CD4-positive, alpha-beta T cell treated with Interleukin-15 for 4 hours (primary cell): ENCODE measurements at regions not wholly inside any gene's neighbourhood (a gene's known extent, or its start where the extent isn't known, plus 50 kb on each side); places are given as distances from the start of the nearest gene placed in this dataset.
"Not testable (repeated sequence)": the region's sequence is repeated elsewhere in the genome, so short reads cannot be mapped to it uniquely, and the experiment has no call there.

Source experiments
- DNase-seq: peaks from one replicate; pipeline ENCODE4 v3.0.0-alpha.2; 2020; ENCODE audit warnings: low spot score

- no peak for DNase-seq
Observed at GRCh38 chr3:135636596-135636995, 328.9 kb upstream of the PPP2R3A start.

DNA sequence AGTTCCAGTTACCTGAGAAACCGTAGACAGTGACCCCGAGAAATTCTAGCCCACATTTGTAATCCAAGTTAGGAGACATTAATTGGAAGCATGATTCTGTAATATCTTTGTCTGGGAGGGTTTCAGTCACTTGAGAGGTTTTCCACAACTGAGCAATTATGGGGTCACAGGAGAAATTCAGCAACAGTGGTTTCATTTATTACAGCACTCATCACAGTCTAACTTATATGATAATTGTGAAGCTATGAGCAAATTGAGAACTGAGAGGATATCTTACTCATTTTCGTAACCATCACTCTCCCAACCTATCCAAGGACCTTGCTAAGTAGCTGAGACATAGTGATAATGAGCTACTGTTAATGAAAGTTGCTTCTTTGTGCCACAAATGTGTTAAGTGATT is 328.5 kb upstream of the PPP2R3A start:
- no peak for DNase-seq

DNA sequence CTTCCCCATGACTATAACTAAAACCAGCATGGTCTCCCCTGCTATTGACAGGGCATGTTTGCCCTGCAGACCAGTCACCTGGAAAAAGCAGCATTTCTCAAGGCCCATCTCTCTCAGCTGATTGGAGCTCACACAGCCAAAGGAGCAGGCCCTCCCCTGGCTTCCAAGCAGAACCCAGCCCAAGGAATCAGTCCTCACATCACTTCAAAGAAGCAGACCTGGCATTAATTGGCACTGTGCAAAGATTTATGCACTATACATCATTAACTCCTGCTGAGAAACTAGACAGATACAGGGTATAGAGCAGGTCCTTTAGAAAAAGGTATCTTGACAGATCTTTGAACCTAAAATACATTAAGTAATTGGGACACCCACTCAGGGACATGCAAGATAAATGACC is 323.8 kb upstream of the PPP2R3A start:
- DNase-seq: no peak

GRCh38 chr3:135645541-135645940 is 320.0 kb upstream of the PPP2R3A start:
- DNase-seq: no peak

DNA sequence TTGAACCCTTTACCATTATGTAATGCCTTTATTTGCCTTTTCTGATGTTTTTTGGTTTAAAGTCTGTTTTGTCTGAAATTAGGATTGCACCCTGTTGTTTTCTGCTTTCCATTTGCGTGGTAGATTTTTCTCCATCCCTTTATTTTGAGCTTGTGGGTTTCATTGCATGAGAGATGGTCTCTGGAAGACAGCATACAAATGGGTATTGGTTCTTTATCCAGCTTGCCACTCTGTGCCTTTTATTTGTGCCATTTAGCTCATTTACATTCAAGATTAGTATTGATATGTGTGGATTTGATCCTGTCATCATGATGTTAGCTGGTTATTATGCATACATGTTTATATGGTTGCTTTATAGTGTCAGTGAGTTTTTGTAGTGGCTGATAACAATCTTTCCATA is 318.7 kb upstream of the PPP2R3A start:
- DNase-seq: no peak

GRCh38 chr3:135649361-135649760 is 316.2 kb upstream of the PPP2R3A start:
- DNase-seq: no peak

- no peak for DNase-seq
Observed at GRCh38 chr3:135650309-135650708, 315.2 kb upstream of the PPP2R3A start.

DNA sequence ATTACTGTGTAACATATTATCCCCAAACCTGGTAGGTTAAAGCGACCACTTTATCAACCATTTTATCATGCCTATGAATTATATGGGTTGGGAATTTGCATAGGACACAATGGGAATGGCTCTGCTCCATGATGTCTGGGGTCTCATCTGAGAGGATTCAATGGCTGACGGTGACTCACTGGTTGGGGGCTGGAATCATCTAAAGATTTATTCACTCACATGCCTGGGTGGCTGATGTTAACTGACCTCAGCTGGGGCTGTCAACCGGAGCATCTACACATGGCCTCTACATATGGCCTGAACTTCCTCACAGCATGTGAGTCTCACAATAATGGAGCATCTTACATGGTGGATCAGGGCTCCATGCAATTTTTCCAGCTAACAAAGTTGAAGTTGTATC is 313.1 kb upstream of the PPP2R3A start:
- DNase-seq: no peak

DNA sequence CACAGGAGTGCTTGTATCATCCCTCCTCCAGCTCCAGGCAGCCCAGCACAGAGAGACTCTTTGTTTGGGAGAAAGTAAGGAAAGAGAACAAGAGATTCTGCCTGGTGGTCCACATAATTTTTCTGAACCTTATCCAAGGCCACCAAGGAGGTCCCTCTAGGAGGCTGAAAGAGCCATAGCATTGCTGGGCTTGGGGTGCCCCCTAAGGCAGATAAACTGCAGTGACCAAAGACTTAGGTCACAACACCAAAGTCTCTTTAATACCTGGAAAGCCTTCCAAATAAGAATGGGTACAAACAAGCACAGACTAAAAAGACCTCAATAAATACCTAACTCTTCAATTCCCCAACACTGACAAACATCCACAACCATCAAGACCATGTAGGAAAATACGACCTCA is 310.2 kb upstream of the PPP2R3A start:
- DNase-seq: no peak

GRCh38 chr3:135658451-135658850 is 307.1 kb upstream of the PPP2R3A start:
- DNase-seq: not testable (repeated sequence)

DNA sequence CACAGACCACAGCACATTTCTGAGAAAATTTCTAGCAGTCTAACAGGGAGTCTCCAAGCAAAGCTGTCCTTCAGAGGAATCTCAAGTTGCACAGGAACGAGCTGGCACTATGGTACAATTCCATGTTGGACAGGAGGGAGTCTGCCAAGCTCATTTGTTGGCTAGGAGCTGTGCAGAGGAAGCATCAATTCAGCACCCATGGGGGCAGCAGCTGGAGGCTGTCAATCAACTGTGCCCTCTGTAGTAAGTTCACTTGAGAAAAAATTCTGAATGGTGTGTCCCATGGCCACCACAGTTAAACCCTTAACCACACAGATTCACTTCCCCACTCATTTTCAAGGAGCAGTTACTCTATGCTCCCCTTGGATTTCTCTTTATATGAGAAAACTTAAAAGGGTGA is 298.5 kb upstream of the PPP2R3A start:
- no peak for DNase-seq

- no peak for DNase-seq
Observed at GRCh38 chr3:135674508-135674907, 291.0 kb upstream of the PPP2R3A start.

GRCh38 chr3:135678386-135678785 is 287.1 kb upstream of the PPP2R3A start:
- no peak for DNase-seq

DNA sequence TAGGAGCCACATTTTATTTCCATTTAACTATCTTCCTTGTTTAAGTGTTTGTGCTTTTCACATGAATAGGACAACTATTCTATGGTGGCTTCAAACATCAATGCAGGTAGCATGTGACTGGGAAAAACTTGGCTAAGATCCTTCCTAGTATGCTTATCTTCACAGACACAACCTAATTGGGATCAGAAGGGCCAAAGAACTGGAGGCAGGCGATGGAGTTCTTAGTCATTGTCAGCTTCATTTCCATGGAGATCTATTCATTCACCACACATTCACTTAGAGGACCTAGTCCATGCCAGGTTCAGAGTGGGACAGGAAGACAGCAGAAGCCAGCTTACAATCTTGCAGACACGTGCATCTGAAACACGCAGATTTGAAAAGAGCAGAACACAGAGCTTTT is 277.5 kb upstream of the PPP2R3A start:
- DNase-seq: no peak

- no peak for DNase-seq
Observed at GRCh38 chr3:135690664-135691063, 274.9 kb upstream of the PPP2R3A start.

- DNase-seq: no peak
Observed at GRCh38 chr3:135691240-135691639, 274.3 kb upstream of the PPP2R3A start.

GRCh38 chr3:135694142-135694541 is 271.4 kb upstream of the PPP2R3A start:
- no peak for DNase-seq

DNA sequence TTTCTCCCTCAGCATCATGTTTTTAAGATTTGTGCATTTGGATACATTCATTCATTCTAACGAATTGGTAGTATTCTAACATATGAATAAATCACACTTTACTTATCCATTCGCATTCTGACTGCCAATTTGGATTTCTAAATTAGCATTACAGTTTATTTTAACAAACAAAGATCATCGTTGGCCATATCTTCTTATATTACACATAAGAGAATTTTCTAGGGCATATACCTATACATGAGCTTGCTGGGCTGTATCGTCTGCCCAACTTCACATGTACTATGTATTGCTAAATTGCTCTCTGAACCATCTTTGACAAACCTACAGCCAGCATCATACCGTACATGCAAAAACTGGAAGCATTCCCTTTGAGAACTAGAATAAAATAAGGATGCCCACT is 265.8 kb upstream of the PPP2R3A start:
- DNase-seq: no peak

GRCh38 chr3:135706758-135707375 is 258.7 kb upstream of the PPP2R3A start:
- no peak for DNase-seq

GRCh38 chr3:135719449-135719848 is 246.1 kb upstream of the PPP2R3A start:
- DNase-seq: no peak

DNA sequence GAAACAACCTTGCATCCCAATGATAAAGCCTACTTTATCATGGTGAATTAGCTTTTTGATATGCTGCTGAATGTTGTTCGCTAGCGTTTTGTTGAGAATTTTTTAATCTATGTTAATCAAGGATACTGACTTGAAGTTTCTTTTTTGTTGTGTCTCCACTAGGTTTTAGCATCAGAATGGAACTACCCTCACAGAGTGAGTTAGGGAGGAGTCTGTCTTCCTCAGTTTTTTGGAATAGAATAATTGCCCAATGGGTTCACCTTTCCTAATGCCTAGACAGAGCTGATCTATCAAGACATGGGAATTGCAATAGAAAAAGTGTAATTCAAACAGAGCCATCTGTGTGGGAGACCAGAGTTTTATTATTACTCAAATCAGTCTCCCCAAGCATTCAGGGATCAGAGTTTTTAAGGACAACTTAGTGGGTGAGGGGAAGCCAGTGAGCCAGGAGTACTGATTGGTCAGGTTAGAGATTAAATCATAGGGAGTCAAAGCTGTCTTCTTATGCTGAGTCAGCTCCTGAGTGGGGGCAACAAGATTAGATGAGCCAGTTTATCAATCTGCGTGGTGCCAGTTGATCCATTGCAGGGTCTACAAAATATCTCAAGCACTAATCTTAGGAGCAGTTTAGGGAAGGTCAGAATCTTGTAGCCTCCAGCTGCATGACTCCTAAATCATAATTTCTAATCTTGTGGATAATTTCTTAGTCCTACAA is 237.4 kb upstream of the PPP2R3A start:
- DNase-seq: no peak

DNA sequence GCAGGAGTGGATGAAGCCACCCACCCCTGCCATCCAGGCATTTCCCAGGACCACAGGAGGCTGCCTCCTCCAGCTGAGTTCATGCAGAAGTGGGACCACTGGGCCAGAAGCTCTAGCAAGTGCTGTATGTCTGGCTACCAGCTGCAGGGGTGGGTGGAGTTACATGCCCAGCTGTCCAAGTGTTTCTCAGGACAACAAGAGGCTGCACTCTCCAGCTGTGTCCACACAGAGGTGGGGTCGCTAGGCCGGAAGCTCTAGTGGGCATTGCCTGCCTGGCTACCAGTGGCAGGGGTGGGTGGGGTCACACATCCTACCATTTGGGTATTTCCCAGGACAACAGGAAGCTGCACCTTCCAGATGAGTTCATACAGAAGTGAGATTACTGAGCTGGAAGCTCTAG is 234.0 kb upstream of the PPP2R3A start:
- DNase-seq: no peak

DNA sequence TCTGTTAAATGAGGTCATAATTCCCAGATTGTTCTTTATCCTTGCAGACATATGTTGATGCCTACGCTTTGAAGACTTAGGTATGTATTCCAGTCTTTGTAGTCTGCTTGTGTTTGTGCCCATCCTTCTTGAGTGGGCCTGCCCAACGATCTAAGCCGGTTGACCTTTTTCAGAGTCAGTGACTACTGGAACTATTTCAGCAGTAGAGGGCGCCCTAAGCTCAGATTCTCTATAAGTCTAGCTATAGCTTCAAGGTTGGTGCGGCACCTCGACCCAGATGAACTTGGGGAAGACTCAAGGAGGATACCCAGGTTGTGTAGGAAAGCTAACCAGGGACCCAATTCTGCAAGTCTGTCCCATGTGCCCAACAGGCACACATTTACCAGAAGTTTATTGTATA is 228.8 kb upstream of the PPP2R3A start:
- DNase-seq: no peak

GRCh38 chr3:135739779-135740178 is 225.7 kb upstream of the PPP2R3A start:
- no peak for DNase-seq
